Fibroblast of the aortic adventitia (primary cell): ENCODE measurements at regions not wholly inside any gene's neighbourhood (a gene's known extent, or its start where the extent isn't known, plus 50 kb on each side); places are given as distances from the start of the nearest gene placed in this dataset.

Source experiments
- DNase-seq: peaks from one replicate; pipeline ENCODE4 v3.0.0-alpha.2; 2010; ENCODE audit warnings: low read depth
- H3K4me3 ChIP-seq: 2 replicates; pipeline ENCODE4 v1.5.1; 2011; ENCODE audit warnings: low read depth, mild to moderate bottlenecking, control low read depth, low read length, moderate library complexity
- CTCF ChIP-seq: IDR thresholded peaks from 2 replicates; pipeline ENCODE4 v1.5.1; 2011; ENCODE audit warnings: mild to moderate bottlenecking, low read length, control low read depth, inconsistent platforms; ENCODE audit not compliant: insufficient read depth

GRCh38 chr11:115930291-115930690 is 426.1 kb upstream of the CADM1 start:
- no peak for DNase-seq
- TF ChIP-seq CTCF, result no peak
- no peak overlapping the region for H3K4me3 ChIP-seq

GRCh38 chr11:115929618-115930129 is 425.5 kb upstream of the CADM1 start:
- no peak for DNase-seq
- H3K4me3 ChIP-seq, result no peak overlapping the region
- no peak for TF ChIP-seq CTCF

- TF ChIP-seq CTCF, result no peak
- no peak for DNase-seq
- H3K4me3 ChIP-seq, result no peak overlapping the region
Observed at GRCh38 chr11:115928811-115929210, 424.6 kb upstream of the CADM1 start.

GRCh38 chr11:115927823-115928329 is 423.7 kb upstream of the CADM1 start:
- H3K4me3 ChIP-seq, result no peak overlapping the region
- no peak for TF ChIP-seq CTCF
- no peak for DNase-seq

- no peak for DNase-seq
- no peak for TF ChIP-seq CTCF
- H3K4me3 ChIP-seq, result no peak overlapping the region
Observed at GRCh38 chr11:115926601-115927000, 422.4 kb upstream of the CADM1 start.

- TF ChIP-seq CTCF, result no peak
- no peak overlapping the region for H3K4me3 ChIP-seq
- DNase-seq, result no peak
Observed at GRCh38 chr11:115926138-115926537, 421.9 kb upstream of the CADM1 start.

GRCh38 chr11:115925568-115926090 is 421.4 kb upstream of the CADM1 start:
- no peak for DNase-seq
- H3K4me3 ChIP-seq, result no peak overlapping the region
- TF ChIP-seq CTCF, result no peak
